H1 (cell line): ENCODE measurements at regions not wholly inside any gene's neighbourhood (a gene's known extent, or its start where the extent isn't known, plus 50 kb on each side); places are given as distances from the start of the nearest gene placed in this dataset.

Experiments used
- CTCF ChIA-PET: fragments of 300-600 bp; sonication (Branson Sonifier 250); formaldehyde crosslinking; loops from one replicate; lab custom pipeline; 2021; ENCODE audit not compliant: partially characterized antibody; lab: Charles Lee
- POLR2A ChIA-PET: fragments of 300-600 bp; sonication (Branson Sonifier 250); formaldehyde crosslinking; loops from one replicate; lab custom pipeline; 2021; ENCODE audit warnings: inconsistent platforms; ENCODE audit not compliant: partially characterized antibody; lab: Charles Lee
- DNase-seq, 2 experiments: peaks; one replicate each; pipeline versions ENCODE4 v3.0.0 to v3.0.0-alpha.2; 2010 to 2022; ENCODE audit warnings: low spot score in 2 of 2, low read depth in 1 of 2, mixed read lengths in 1 of 2
- FAIRE-seq: peaks from 2 replicates; lab custom pipeline; 2011; peaks lifted over from hg19 to GRCh38; lab: Jason Lieb, UNC
- H2AFZ ChIP-seq: 2 replicates; pipeline ENCODE4 v1.8.1; 2012; ENCODE audit warnings: low read length, inconsistent platforms
- H2AK5ac ChIP-seq: 2 replicates; pipeline ENCODE4 v1.6.1; 2013; ENCODE audit warnings: low read depth, low read length
- H2BK120ac ChIP-seq: replicated peaks from 2 replicates; pipeline ENCODE3; 2013; ENCODE audit warnings: low read depth, low read length, inconsistent platforms
- H2BK12ac ChIP-seq: 2 replicates; pipeline ENCODE4 v1.6.1; 2013; ENCODE audit warnings: low read depth, low read length
- H2BK15ac ChIP-seq: 2 replicates; pipeline ENCODE4 v1.6.1; 2013; ENCODE audit warnings: low read length
- H2BK20ac ChIP-seq: 2 replicates; pipeline ENCODE4 v1.6.1; 2013; ENCODE audit warnings: low read length
- H2BK5ac ChIP-seq: 2 replicates; pipeline ENCODE4 v1.6.1; 2013; ENCODE audit warnings: low read depth, low read length
- H3K14ac ChIP-seq: 2 replicates; pipeline ENCODE4 v1.6.1; 2013; ENCODE audit warnings: inconsistent platforms; ENCODE audit not compliant: insufficient read length
- H3K18ac ChIP-seq: 2 replicates; pipeline ENCODE4 v1.6.1; 2013; ENCODE audit warnings: low read length; ENCODE audit errors: extremely low read depth
- H3K23ac ChIP-seq: 2 replicates; pipeline ENCODE4 v1.6.1; 2013; ENCODE audit warnings: inconsistent platforms; ENCODE audit not compliant: insufficient read length
- H3K23me2 ChIP-seq: 2 replicates; pipeline ENCODE4 v1.6.1; 2013; ENCODE audit warnings: low read depth, low read length
- H3K27ac ChIP-seq: 2 replicates; pipeline ENCODE4 v1.6.1; 2011; ENCODE audit warnings: low read depth, low read length, inconsistent platforms
- H3K27me3 ChIP-seq, 4 experiments: replicated peaks in 1 of 4; 1 replicate in 1 of 4; 2 replicates in 3 of 4; pipeline versions ENCODE4 v1.6.1 to v1.8.1; 2011 to 2013; ENCODE audit warnings: low read length in 3 of 4, mild to moderate bottlenecking in 3 of 4, inconsistent platforms in 2 of 4, mixed read lengths in 2 of 4, moderate library complexity in 1 of 4; ENCODE audit not compliant: control insufficient read depth in 3 of 4, insufficient read depth in 3 of 4; ENCODE audit errors: extremely low read depth in 1 of 4
- H3K36me3 ChIP-seq, 4 experiments: 2 replicates each; pipeline versions ENCODE4 v1.6.1 to v1.8.1; 2011 to 2013; ENCODE audit warnings: mild to moderate bottlenecking in 4 of 4, low read length in 3 of 4, moderate library complexity in 2 of 4, control low read depth in 1 of 4, inconsistent platforms in 1 of 4; ENCODE audit not compliant: insufficient read depth in 4 of 4, control insufficient read depth in 2 of 4
- H3K4ac ChIP-seq: replicated peaks from 2 replicates; pipeline ENCODE3; 2013; ENCODE audit warnings: low read length, low read depth, mixed read lengths, inconsistent platforms; ENCODE audit not compliant: insufficient read length
- H3K4me1 ChIP-seq, 4 experiments: replicated peaks in 1 of 4; 1 replicate in 1 of 4; 2 replicates in 3 of 4; pipeline versions ENCODE4 v1.6.1 to v1.8.1; 2011 to 2013; ENCODE audit warnings: low read length in 3 of 4, inconsistent platforms in 2 of 4, mixed read lengths in 1 of 4; ENCODE audit not compliant: insufficient read depth in 4 of 4, control insufficient read depth in 3 of 4
- H3K4me2 ChIP-seq, 2 experiments: 2 replicates each; pipeline versions ENCODE4 v1.6.1 to v1.8.1; 2011 to 2013; ENCODE audit warnings: low read depth in 2 of 2, low read length in 2 of 2, control low read depth in 1 of 2, inconsistent platforms in 1 of 2, mild to moderate bottlenecking in 1 of 2; ENCODE audit not compliant: insufficient read depth in 1 of 2
- H3K4me3 ChIP-seq, 4 experiments: fragments of 200-600, 300-600 bp in 1 of 4; sonication (generic), shearing (Covaris generic), sonication (Bioruptor Twin) in 1 of 4; 2 replicates each; pipeline versions ENCODE4 v1.5.1 to v1.8.1; 2011 to 2016; ENCODE audit warnings: low read length in 4 of 4, low read depth in 3 of 4, control low read depth in 2 of 4, inconsistent platforms in 2 of 4, mild to moderate bottlenecking in 2 of 4, mixed read lengths in 1 of 4, moderate library complexity in 1 of 4; ENCODE audit not compliant: insufficient read depth in 2 of 4; ENCODE audit errors: extremely low read depth in 1 of 4
- H3K56ac ChIP-seq: replicated peaks from 2 replicates; pipeline ENCODE3; 2013; ENCODE audit warnings: low read depth, mild to moderate bottlenecking, mixed read lengths, low read length, inconsistent platforms; ENCODE audit not compliant: insufficient read length
- H3K79me1 ChIP-seq: 2 replicates; pipeline ENCODE4 v1.6.1; 2013; ENCODE audit warnings: low read depth, low read length, control low read depth
- H3K79me2 ChIP-seq, 2 experiments: 2 replicates each; pipeline versions ENCODE4 v1.6.1 to v1.8.1; 2012 to 2013; ENCODE audit warnings: low read length in 2 of 2, mild to moderate bottlenecking in 2 of 2, inconsistent platforms in 1 of 2; ENCODE audit not compliant: insufficient read depth in 2 of 2, control insufficient read depth in 1 of 2
- H3K9ac ChIP-seq, 4 experiments: replicated peaks in 1 of 4; 1 replicate in 1 of 4; 2 replicates in 3 of 4; pipeline versions ENCODE4 v1.6.1 to v1.8.1; 2011 to 2013; ENCODE audit warnings: low read depth in 3 of 4, low read length in 3 of 4, control low read depth in 2 of 4, mild to moderate bottlenecking in 2 of 4, moderate library complexity in 2 of 4, inconsistent platforms in 1 of 4; ENCODE audit errors: extremely low read depth in 1 of 4
- H3K9me3 ChIP-seq, 2 experiments: 2 replicates each; pipeline versions ENCODE4 v1.6.1 to v1.8.1; 2012 to 2013; ENCODE audit warnings: mild to moderate bottlenecking in 2 of 2, moderate library complexity in 2 of 2, control low read depth in 1 of 2, inconsistent platforms in 1 of 2, low read depth in 1 of 2, low read length in 1 of 2, mixed read lengths in 1 of 2; ENCODE audit not compliant: insufficient read depth in 2 of 2
- H4K20me1 ChIP-seq, 2 experiments: replicated peaks in 1 of 2; 2 replicates each; pipeline versions ENCODE3 to v1.8.1; 2011 to 2013; ENCODE audit warnings: inconsistent platforms in 2 of 2, low read length in 2 of 2, mild to moderate bottlenecking in 1 of 2; ENCODE audit not compliant: insufficient read depth in 2 of 2, control insufficient read depth in 1 of 2
- H4K5ac ChIP-seq: 2 replicates; pipeline ENCODE4 v1.6.1; 2013; ENCODE audit warnings: low read length, low read depth, mixed read lengths, inconsistent platforms; ENCODE audit not compliant: insufficient read length
- H4K8ac ChIP-seq: 2 replicates; pipeline ENCODE4 v1.8.0; 2013; ENCODE audit warnings: mild to moderate bottlenecking, moderate library complexity, low read length, inconsistent platforms; ENCODE audit not compliant: insufficient read depth; ENCODE audit errors: extremely low read depth
- H4K91ac ChIP-seq: replicated peaks from 2 replicates; pipeline ENCODE3; 2013; ENCODE audit warnings: low read length, mixed read lengths, inconsistent platforms; ENCODE audit not compliant: insufficient read length
- ASH2L ChIP-seq: fragments of 200-600, 300-600 bp; sonication (generic); IDR thresholded peaks from one replicate; pipeline ENCODE4 v1.7.1; 2017; ENCODE audit warnings: low read length
- BRCA1 ChIP-seq: IDR thresholded peaks from 2 replicates; pipeline ENCODE4 v1.6.1; 2012; ENCODE audit warnings: low read depth, low read length, improper control_type of control experiment
- FOSL1 ChIP-seq: IDR thresholded peaks from 2 replicates; pipeline ENCODE4 v1.6.1; 2011; ENCODE audit warnings: mild to moderate bottlenecking, low read depth, low read length, moderate library complexity; ENCODE audit not compliant: insufficient read depth
- JUND ChIP-seq: IDR thresholded peaks from 2 replicates; pipeline ENCODE4 v1.6.1; 2011; ENCODE audit warnings: mild to moderate bottlenecking, improper control_type of control experiment, low read length
- KDM1A ChIP-seq: fragments of 200-600, 300-600 bp; sonication (generic); IDR thresholded peaks from 2 replicates; pipeline ENCODE4 v1.7.1; 2016; ENCODE audit warnings: mild to moderate bottlenecking, low read length, borderline replicate concordance
- KDM4A ChIP-seq: IDR thresholded peaks from one replicate; pipeline ENCODE4 v1.7.1; 2012; ENCODE audit warnings: low read depth, mild to moderate bottlenecking, moderate library complexity, low read length, inconsistent platforms; ENCODE audit not compliant: severe bottlenecking
- NRF1 ChIP-seq: IDR thresholded peaks from 2 replicates; pipeline ENCODE4 v1.6.1; 2011; ENCODE audit warnings: mild to moderate bottlenecking, low read depth, low read length, improper control_type of control experiment
- POLR2AphosphoS5 ChIP-seq: IDR thresholded peaks from 2 replicates; pipeline ENCODE4 v1.6.1; 2011; ENCODE audit warnings: low read depth, low read length
- WGBS, 2 experiments: shearing (Covaris generic) in 1 of 2; methylation state at CpG; one replicate each; pipeline versions ENCODE4 v1.1.6 to v1.1.7; 2013 to 2015; ENCODE audit warnings: low lambda C conversion rate in 2 of 2, mixed read lengths in 2 of 2, inconsistent platforms in 1 of 2, low coverage in 1 of 2, missing lambda C conversion rate in 1 of 2; ENCODE audit not compliant: insufficient replicate concordance in 2 of 2, insufficient coverage in 1 of 2, insufficient read length in 1 of 2; ENCODE audit errors: extremely low coverage in 1 of 2, missing lambda C conversion rate in 1 of 2; 5-methylcytosine and 5-hydroxymethylcytosine counted together

GRCh38 chr7:16086743-16087142 lies 334.6 kb downstream of the CRPPA start:
- H3K27ac ChIP-seq, result no peak overlapping the region
- H4K8ac ChIP-seq, result no peak overlapping the region
- no peaks in the 10 kb centered on the region; a peak in 1 of 4 replicates for H3K9me3 ChIP-seq
- no peaks in the 10 kb centered on the region for H3K4me1 ChIP-seq
- no peak overlapping the region for H3K4me3 ChIP-seq
- CTCF ChIA-PET, result no interaction called here
- H2BK5ac ChIP-seq, result no peak overlapping the region
- 88% methylated on average over 1 of the region's 1 CpG; no CpG with 5 or more reads in 1 of the 2 experiments for WGBS, 2 experiments
- TF ChIP-seq NRF1, result no peak
- no peak for TF ChIP-seq FOSL1
- no peak for TF ChIP-seq KDM4A
- TF ChIP-seq JUND, result no peak
- no peak for TF ChIP-seq ASH2L
- no peak for TF ChIP-seq KDM1A
- no peak for TF ChIP-seq BRCA1
- TF ChIP-seq POLR2AphosphoS5, result no peak
- no peak for FAIRE-seq
- H4K91ac ChIP-seq, result no peak overlapping the region
- no peaks in the 10 kb centered on the region for H3K36me3 ChIP-seq
- H3K27me3 ChIP-seq, result no peaks in the 10 kb centered on the region
- no peak overlapping the region for H3K4ac ChIP-seq
- H4K20me1 ChIP-seq, result no peaks in the 10 kb centered on the region
- H3K9ac ChIP-seq, result no peak overlapping the region
- no peak overlapping the region for H2AFZ ChIP-seq
- no peak overlapping the region for H3K56ac ChIP-seq
- H2AK5ac ChIP-seq, result no peak overlapping the region
- H2BK15ac ChIP-seq, result no peak overlapping the region
- no peak overlapping the region for H4K5ac ChIP-seq
- no peaks in the 10 kb centered on the region for H3K79me1 ChIP-seq
- H2BK20ac ChIP-seq, result no peak overlapping the region
- no peak for DNase-seq
- H3K14ac ChIP-seq, result no peak overlapping the region
- POLR2A ChIA-PET, result no interaction called here
- H3K79me2 ChIP-seq, result no peaks in the 10 kb centered on the region
- H3K4me2 ChIP-seq, result no peak overlapping the region
- H3K23ac ChIP-seq, result no peak overlapping the region
- H2BK12ac ChIP-seq, result no peak overlapping the region
- H3K18ac ChIP-seq, result no peak overlapping the region
- no peak overlapping the region for H2BK120ac ChIP-seq
- no peaks in the 10 kb centered on the region for H3K23me2 ChIP-seq
